ENCODE measurements at regions not wholly inside any gene's neighbourhood (a gene's known extent, or its start where the extent isn't known, plus 50 kb on each side); places are given as distances from the start of the nearest gene placed in this dataset.
"Not testable (repeated sequence)": the region's sequence is repeated elsewhere in the genome, so short reads cannot be mapped to it uniquely, and the experiment has no call there.

GRCh38 chr4:106869551-106869950, 166.6 kb downstream of the DKK2 start:
- no peak for DNase-seq

- DNase-seq: no peak
Measured at GRCh38 chr4:106868381-106869035, 167.6 kb downstream of the DKK2 start.

GRCh38 chr4:106864231-106864630, 171.9 kb downstream of the DKK2 start:
- no peak for DNase-seq

GRCh38 chr4:106854569-106855351, 181.4 kb downstream of the DKK2 start:
- no peak for DNase-seq

GRCh38 chr4:106852426-106852825, 183.7 kb downstream of the DKK2 start:
- DNase-seq: no peak

GRCh38 chr4:106851726-106852125, 184.4 kb downstream of the DKK2 start:
- DNase-seq: no peak

GRCh38 chr4:106850691-106851090, 185.4 kb downstream of the DKK2 start:
- DNase-seq: no peak

GRCh38 chr4:106835919-106836318, 200.2 kb downstream of the DKK2 start:
- no peak for DNase-seq

GRCh38 chr4:106830879-106831278, 205.2 kb downstream of the DKK2 start:
- DNase-seq: no peak

- no peak for DNase-seq
Measured at GRCh38 chr4:106818764-106819163, 217.3 kb downstream of the DKK2 start.

- DNase-seq: no peak
Measured at GRCh38 chr4:106816496-106816895, 219.6 kb downstream of the DKK2 start.

GRCh38 chr4:106810122-106810521, 226.0 kb downstream of the DKK2 start:
- no peak for DNase-seq

GRCh38 chr4:106809076-106809475, 227.0 kb downstream of the DKK2 start:
- DNase-seq: peak; percentile 27 to 67

GRCh38 chr4:106806158-106806797, 229.8 kb downstream of the DKK2 start:
- DNase-seq: no peak

- no peak for DNase-seq
Measured at GRCh38 chr4:106803083-106803482, 233.0 kb downstream of the DKK2 start.

- DNase-seq: peak in 1 of 2 donors; percentile 3
Measured at GRCh38 chr4:106801386-106801785, 234.7 kb downstream of the DKK2 start.

- DNase-seq: no peak
Measured at GRCh38 chr4:106796876-106797275, 239.2 kb downstream of the DKK2 start.

- no peak for DNase-seq
Measured at GRCh38 chr4:106795326-106795725, 240.8 kb downstream of the DKK2 start.

GRCh38 chr4:106793933-106794332, 242.2 kb downstream of the DKK2 start:
- no peak for DNase-seq

GRCh38 chr4:106775636-106776035, 260.5 kb downstream of the DKK2 start:
- peak; percentile 14 to 32 for DNase-seq

GRCh38 chr4:106774055-106774454, 262.1 kb downstream of the DKK2 start:
- not testable (repeated sequence) for DNase-seq

GRCh38 chr4:106773076-106773905, 262.8 kb downstream of the DKK2 start:
- DNase-seq: peak in 1 of 2 donors; percentile 24

GRCh38 chr4:106767991-106768390, 268.1 kb downstream of the DKK2 start:
- DNase-seq: no peak

Data from inflammatory macrophage treated with lipopolysaccharide for 1 hour (primary cell).